ENCODE measurements at regions not wholly inside any gene's neighbourhood (a gene's known extent, or its start where the extent isn't known, plus 50 kb on each side); places are given as distances from the start of the nearest gene placed in this dataset.
"Not testable (repeated sequence)": the region's sequence is repeated elsewhere in the genome, so short reads cannot be mapped to it uniquely, and the experiment has no call there.

GRCh38 chr17:27180322-27180721 is 113.6 kb upstream of the WSB1 start:
- Histone ChIP-seq H3K27me3 (ENCODE audit: low read depth) (no peaks in the 10 kb centered on the region), H3K36me3 (replicated peaks) (no peaks in the 10 kb centered on the region), H3K4me1 (no peaks in the 10 kb centered on the region), H3K9me3 (0 out of 2 replicates have a peak, but pooled peaks cover 2% of the 10 kb centered on the region), H3K4me3 (no peak overlapping the region)
- no peak for DNase-seq (ENCODE audit: low spot score in 2 of 2)
- in situ Hi-C loops (cut with MboI; ENCODE audit: low sequenced_read_pairs), result no loop called here

DNA sequence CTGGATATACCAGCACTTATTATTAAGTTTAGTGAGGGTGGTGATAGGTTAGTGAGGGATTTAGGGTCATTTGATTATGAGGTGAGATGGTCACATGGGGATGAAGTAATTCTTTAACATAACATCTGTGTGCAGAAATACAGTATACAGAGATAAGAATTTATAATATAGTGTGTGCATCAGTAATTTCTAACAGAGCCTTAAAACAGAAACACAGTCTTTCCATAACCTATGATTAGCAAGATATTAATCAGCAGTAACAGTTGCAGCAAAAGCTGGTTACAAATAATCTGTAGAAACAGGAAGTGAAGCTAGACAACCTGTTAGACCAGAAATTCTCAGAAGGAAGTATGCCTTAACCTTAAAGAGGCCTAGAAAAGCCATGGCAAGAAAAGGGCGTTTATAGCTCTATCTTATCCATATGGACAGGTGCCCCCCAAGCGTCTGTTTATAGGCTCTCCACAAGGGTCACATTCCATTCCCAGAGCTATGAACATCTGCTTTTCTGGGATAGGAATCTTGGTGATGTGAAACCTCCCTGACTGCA is 112.5 kb upstream of the WSB1 start:
- not testable (repeated sequence) for H3K36me3 ChIP-seq (replicated peaks); H3K27me3 ChIP-seq (ENCODE audit: low read depth); DNase-seq (ENCODE audit: low spot score in 2 of 2)

DNA sequence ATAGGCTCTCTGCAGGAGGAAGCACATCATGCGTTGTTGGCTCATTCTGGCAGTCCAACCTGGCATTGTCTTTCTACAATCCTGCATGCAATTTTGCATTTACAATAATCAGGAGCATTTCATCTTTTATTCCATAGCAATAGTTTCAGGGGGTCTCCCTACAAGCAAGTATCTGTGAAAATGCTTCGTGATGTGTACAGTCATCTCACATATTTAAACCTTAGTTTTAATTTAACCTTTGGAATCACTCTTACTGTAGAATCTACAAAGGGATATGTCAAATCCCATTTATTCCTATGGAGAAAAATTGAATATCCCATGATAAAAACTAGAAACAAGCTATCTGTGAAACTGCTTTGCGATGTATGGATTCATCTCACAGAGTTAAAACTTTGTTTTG is 112.0 kb upstream of the WSB1 start:
- 0 out of 2 replicates have a peak, but pooled peaks cover 2% of the 10 kb centered on the region for H3K9me3 ChIP-seq
- in situ Hi-C loops (cut with MboI; ENCODE audit: low sequenced_read_pairs), result no loop called here
- H3K4me3 ChIP-seq, result no peak overlapping the region
- no peaks in the 10 kb centered on the region for H3K27me3 ChIP-seq (ENCODE audit: low read depth)
- no peaks in the 10 kb centered on the region for H3K36me3 ChIP-seq (replicated peaks)
- H3K4me1 ChIP-seq, result no peaks in the 10 kb centered on the region
- DNase-seq (ENCODE audit: low spot score in 2 of 2), result no peak

More for the DNA sequence above, 112.5 kb upstream of the WSB1 start:
- in situ Hi-C loops (cut with MboI; ENCODE audit: low sequenced_read_pairs); H3K4me1 ChIP-seq; H3K9me3 ChIP-seq; H3K4me3 ChIP-seq: not testable (repeated sequence)

DNA sequence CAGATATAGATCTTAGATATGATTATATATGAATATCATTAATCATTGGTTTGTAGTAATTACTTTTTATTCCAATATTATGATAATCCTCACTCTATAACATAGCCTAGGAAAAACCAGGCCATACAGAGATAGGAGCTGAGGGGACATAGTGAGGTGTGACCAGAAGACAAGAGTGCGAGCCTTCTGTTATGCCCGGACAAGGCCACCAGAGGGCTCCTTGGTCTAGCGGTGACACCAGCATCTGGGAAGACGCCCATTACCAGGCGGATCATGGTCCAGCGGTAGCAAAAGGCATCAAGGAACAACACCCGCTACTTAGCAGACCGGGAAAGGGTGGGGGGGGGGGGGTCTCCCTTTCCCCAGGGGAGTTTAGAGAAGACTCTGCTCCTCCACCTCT is 96.4 kb upstream of the WSB1 start:
- H3K27me3 ChIP-seq (ENCODE audit: low read depth); H3K4me3 ChIP-seq; in situ Hi-C loops (cut with MboI; ENCODE audit: low sequenced_read_pairs); H3K36me3 ChIP-seq (replicated peaks); H3K4me1 ChIP-seq; H3K9me3 ChIP-seq: not testable (repeated sequence)
- DNase-seq (ENCODE audit: low spot score in 2 of 2), result peak in 1 of 2 experiments; percentile 73

GRCh38 chr17:27199948-27200347 is 94.0 kb upstream of the WSB1 start:
- in situ Hi-C loops (cut with MboI; ENCODE audit: low sequenced_read_pairs), result no loop called here
- Histone ChIP-seq H3K36me3 (replicated peaks) (no peaks in the 10 kb centered on the region), H3K4me3 (no peak overlapping the region), H3K27me3 (ENCODE audit: low read depth) (no peaks in the 10 kb centered on the region), H3K4me1 (no peaks in the 10 kb centered on the region), H3K9me3 (no peaks in the 10 kb centered on the region; the same call in 1 of the 2 replicates)
- DNase-seq (ENCODE audit: low spot score in 2 of 2), result no peak

DNA sequence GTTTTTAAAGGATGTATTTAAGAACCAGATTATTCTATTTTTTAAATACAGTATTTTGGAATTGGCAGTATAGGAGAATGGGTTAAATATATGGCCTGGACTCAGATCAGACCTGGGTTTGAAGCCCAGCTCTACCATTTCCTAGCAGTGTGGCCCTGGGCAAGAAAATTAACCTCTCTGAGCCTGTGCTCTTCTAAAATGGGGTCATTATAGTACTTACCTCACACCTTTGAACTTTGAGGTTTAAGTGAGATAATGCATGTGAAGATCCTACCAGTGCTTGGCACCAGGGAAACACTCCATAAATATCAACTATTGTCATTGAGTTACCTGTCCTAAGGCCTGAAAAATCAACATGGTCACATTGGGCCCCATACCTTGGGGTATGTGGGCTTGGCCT is 93.4 kb upstream of the WSB1 start:
- Histone ChIP-seq H3K4me1 (no peaks in the 10 kb centered on the region), H3K27me3 (ENCODE audit: low read depth) (no peaks in the 10 kb centered on the region), H3K36me3 (replicated peaks) (no peaks in the 10 kb centered on the region), H3K9me3 (no peaks in the 10 kb centered on the region; the same call in 1 of the 2 replicates), H3K4me3 (no peak overlapping the region)
- in situ Hi-C loops (cut with MboI; ENCODE audit: low sequenced_read_pairs), result no loop called here
- no peak for DNase-seq (ENCODE audit: low spot score in 2 of 2)

DNA sequence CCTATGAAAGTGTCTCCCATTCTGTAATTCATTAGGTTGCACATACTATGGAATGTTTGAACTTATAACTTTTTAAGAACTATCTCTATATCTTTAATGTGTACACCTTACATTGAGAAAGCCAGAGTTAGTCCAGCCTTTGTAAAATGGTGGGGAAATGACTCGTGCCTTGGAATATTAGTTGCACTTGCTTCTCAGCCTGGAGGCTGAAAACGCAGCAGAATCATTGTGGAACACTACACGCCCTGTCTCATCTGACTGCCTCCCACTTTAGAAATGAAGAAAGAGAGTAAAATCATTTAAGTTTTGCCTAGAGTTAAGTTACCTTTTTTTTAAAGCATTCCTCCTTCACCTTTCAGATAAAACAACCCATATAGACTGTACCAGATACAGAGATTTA is 90.7 kb upstream of the WSB1 start:
- in situ Hi-C loops (cut with MboI; ENCODE audit: low sequenced_read_pairs), result no loop called here
- H3K36me3 ChIP-seq (replicated peaks), result no peaks in the 10 kb centered on the region

DNA sequence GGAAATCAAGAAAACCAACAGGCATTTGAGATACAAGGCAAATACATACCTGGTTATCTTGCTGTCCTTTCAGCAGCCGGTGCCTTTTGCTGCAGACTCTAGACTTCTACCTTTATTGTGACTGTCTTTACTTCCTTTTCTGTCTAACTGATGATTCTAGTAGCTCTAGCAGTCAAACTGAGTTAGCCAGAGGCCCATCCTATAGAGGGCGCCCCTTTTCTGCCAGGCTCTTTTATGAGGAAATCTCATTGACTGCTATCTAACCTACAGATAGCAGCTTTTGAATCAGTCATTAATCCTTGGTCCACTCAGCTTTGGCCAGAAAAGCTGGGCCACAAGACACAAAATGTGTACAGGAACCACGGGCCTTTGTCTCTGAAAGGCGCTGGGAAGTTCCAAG is 87.5 kb upstream of the WSB1 start:
- Histone ChIP-seq H3K4me3 (no peak overlapping the region), H3K27me3 (ENCODE audit: low read depth) (no peaks in the 10 kb centered on the region), H3K36me3 (replicated peaks) (no peaks in the 10 kb centered on the region), H3K9me3 (no peaks in the 10 kb centered on the region; the same call in 1 of the 2 replicates), H3K4me1 (no peaks in the 10 kb centered on the region)
- in situ Hi-C loops (cut with MboI; ENCODE audit: low sequenced_read_pairs), result no loop called here
- DNase-seq (ENCODE audit: low spot score in 2 of 2), result peak in 1 of 2 experiments; percentile 21

More for the DNA sequence above, 90.7 kb upstream of the WSB1 start:
- Histone ChIP-seq H3K4me1 (no peaks in the 10 kb centered on the region), H3K27me3 (ENCODE audit: low read depth) (no peaks in the 10 kb centered on the region), H3K9me3 (no peaks in the 10 kb centered on the region; the same call in 1 of the 2 replicates), H3K4me3 (no peak overlapping the region)
- DNase-seq (ENCODE audit: low spot score in 2 of 2), result no peak

DNA sequence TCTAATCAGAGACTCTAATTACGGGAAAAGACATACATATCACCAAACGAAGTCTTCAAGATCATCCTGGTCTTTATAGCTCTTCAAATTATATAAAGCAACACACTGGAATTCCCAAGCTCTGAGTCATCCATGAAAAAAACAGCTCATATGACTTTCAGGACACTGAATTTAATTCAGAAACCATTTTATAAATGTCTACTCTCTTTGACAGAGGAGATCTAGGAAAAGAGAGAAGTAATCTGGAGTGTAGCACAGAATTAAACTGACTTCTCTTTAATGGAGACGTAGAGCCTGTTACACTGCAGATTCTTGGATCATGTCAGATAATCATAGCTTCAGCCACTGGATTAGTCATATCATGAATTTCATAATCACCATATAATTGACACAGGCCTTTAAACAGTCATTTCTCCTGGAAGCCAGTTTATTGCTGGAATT is 86.8 kb upstream of the WSB1 start:
- H3K36me3 ChIP-seq (replicated peaks), result no peaks in the 10 kb centered on the region
- H3K4me1 ChIP-seq, result no peaks in the 10 kb centered on the region
- in situ Hi-C loops (cut with MboI; ENCODE audit: low sequenced_read_pairs), result no loop called here
- no peaks in the 10 kb centered on the region; the same call in 1 of the 2 replicates for H3K9me3 ChIP-seq
- no peak overlapping the region for H3K4me3 ChIP-seq
- H3K27me3 ChIP-seq (ENCODE audit: low read depth), result no peaks in the 10 kb centered on the region
- no peak for DNase-seq (ENCODE audit: low spot score in 2 of 2)

GRCh38 chr17:27208370-27208769 is 85.5 kb upstream of the WSB1 start:
- H3K4me1 ChIP-seq; in situ Hi-C loops (cut with MboI; ENCODE audit: low sequenced_read_pairs); H3K4me3 ChIP-seq; H3K36me3 ChIP-seq (replicated peaks); H3K9me3 ChIP-seq; DNase-seq (ENCODE audit: low spot score in 2 of 2); H3K27me3 ChIP-seq (ENCODE audit: low read depth): not testable (repeated sequence)

- in situ Hi-C loops (cut with MboI; ENCODE audit: low sequenced_read_pairs), result no loop called here
- no peak for DNase-seq (ENCODE audit: low spot score in 2 of 2)
Observed at GRCh38 chr17:27209316-27209715, 84.6 kb upstream of the WSB1 start.

GRCh38 chr17:27210809-27211208 is 83.1 kb upstream of the WSB1 start:
- in situ Hi-C loops (cut with MboI; ENCODE audit: low sequenced_read_pairs); H3K9me3 ChIP-seq: not testable (repeated sequence)

More at GRCh38 chr17:27209316-27209715, 84.6 kb upstream of the WSB1 start:
- H3K9me3 ChIP-seq, result no peaks in the 10 kb centered on the region
- H3K27me3 ChIP-seq (ENCODE audit: low read depth), result no peaks in the 10 kb centered on the region
- H3K36me3 ChIP-seq (replicated peaks), result no peaks in the 10 kb centered on the region
- H3K4me1 ChIP-seq, result no peaks in the 10 kb centered on the region
- H3K4me3 ChIP-seq, result no peak overlapping the region

GRCh38 chr17:27216836-27217235 is 77.1 kb upstream of the WSB1 start:
- in situ Hi-C loops (cut with MboI; ENCODE audit: low sequenced_read_pairs), result no loop called here
- DNase-seq (ENCODE audit: low spot score in 2 of 2), result no peak
- H3K27me3 ChIP-seq (ENCODE audit: low read depth), result no peaks in the 10 kb centered on the region
- H3K9me3 ChIP-seq, result no peaks in the 10 kb centered on the region
- no peaks in the 10 kb centered on the region for H3K36me3 ChIP-seq (replicated peaks)
- no peaks in the 10 kb centered on the region for H3K4me1 ChIP-seq
- H3K4me3 ChIP-seq, result no peak overlapping the region

More at GRCh38 chr17:27210809-27211208, 83.1 kb upstream of the WSB1 start:
- DNase-seq (ENCODE audit: low spot score in 2 of 2); H3K36me3 ChIP-seq (replicated peaks); H3K4me1 ChIP-seq; H3K4me3 ChIP-seq; H3K27me3 ChIP-seq (ENCODE audit: low read depth): not testable (repeated sequence)

DNA sequence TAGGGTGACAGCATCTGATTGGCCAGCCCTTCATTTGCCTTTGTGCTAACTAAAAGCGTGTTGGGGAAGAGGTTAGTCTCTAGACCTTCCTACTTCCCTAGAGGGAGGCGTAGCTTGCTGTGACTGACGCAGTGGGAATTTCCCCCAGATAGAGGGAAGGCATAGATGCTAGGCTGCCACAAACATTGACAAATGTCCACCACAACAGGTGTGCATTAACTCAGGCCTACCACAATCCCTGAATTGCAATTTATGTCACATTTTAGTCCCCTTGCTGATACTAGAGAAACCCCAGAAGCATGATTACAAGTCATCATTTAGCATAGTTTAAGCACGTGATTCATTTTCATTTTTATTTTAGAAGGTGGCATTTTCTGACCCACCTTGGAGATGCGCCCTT is 76.3 kb upstream of the WSB1 start:
- Histone ChIP-seq H3K36me3 (replicated peaks) (no peaks in the 10 kb centered on the region), H3K27me3 (ENCODE audit: low read depth) (no peaks in the 10 kb centered on the region), H3K4me3 (no peak overlapping the region), H3K4me1 (no peaks in the 10 kb centered on the region), H3K9me3 (no peaks in the 10 kb centered on the region)
- no peak for DNase-seq (ENCODE audit: low spot score in 2 of 2)
- in situ Hi-C loops (cut with MboI; ENCODE audit: low sequenced_read_pairs), result no loop called here

DNA sequence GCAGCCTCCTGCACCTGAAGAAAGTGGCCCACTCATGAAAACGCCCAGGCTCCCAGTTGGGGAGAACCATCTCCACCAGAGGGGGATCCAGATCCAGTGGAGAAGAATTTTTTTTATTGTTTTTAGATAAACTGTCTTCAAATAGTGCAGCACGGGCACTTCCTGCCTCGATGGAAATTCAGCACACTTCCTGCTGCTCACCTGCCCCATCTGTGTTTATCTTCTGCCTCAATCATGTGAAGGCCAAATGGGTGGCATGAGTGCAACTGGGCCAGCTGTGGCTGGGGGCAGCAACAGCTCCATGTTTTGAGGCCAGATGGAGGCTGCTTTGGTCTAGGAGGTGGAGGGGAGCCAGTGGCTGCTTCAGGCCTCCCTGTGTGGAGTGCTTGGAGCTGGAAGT is 75.9 kb upstream of the WSB1 start:
- Histone ChIP-seq H3K4me1 (no peaks in the 10 kb centered on the region), H3K36me3 (replicated peaks) (no peaks in the 10 kb centered on the region), H3K4me3 (no peak overlapping the region), H3K27me3 (ENCODE audit: low read depth) (no peaks in the 10 kb centered on the region), H3K9me3 (no peaks in the 10 kb centered on the region)
- in situ Hi-C loops (cut with MboI; ENCODE audit: low sequenced_read_pairs), result no loop called here
- no peak for DNase-seq (ENCODE audit: low spot score in 2 of 2)

All from HAP-1 (cell line).